ENCODE measurements at regions not wholly inside any gene's neighbourhood (a gene's known extent, or its start where the extent isn't known, plus 50 kb on each side); places are given as distances from the start of the nearest gene placed in this dataset.

DNA sequence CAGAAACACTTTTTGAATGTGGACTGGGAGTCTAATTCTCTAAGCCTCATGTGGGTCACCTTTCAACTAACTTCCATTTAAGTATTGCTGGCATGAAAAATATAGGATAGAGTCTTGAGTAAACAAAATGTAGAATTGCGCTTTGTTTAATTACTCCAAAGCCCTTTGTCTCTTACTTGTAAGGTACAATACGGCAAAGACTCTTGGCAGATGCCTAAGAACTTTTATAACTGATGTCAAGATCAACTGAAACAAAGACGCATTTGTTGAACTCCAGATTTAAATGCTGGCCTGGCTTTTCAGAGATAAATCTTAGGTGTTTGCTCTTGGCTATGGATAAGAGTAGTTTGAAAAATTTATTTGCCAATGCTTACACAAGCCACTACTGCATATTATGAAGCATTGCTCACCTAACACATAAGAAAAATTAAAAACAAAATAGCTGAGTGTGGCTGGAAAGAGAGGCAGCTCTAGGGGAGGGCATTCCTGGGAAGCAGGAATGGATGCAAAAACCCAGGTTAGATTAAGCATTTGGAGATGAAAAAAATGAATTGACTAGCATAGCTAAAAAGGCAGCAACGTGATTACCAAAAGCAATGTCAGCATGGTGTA is 107.3 kb upstream of the STARD13 start:
- Histone ChIP-seq H3K4me1 (no peaks in the 10 kb centered on the region), H3K27me3 (no peaks in the 10 kb centered on the region), H3K36me3 (no peaks in the 10 kb centered on the region), H3K4me3 (no peak overlapping the region), H3K9me3 (no peaks in the 10 kb centered on the region), H3K27ac (no peak overlapping the region)
- no peak for TF ChIP-seq POLR2A (IDR thresholded peaks at IDR 0.05)
- TF ChIP-seq, protein P1, sequence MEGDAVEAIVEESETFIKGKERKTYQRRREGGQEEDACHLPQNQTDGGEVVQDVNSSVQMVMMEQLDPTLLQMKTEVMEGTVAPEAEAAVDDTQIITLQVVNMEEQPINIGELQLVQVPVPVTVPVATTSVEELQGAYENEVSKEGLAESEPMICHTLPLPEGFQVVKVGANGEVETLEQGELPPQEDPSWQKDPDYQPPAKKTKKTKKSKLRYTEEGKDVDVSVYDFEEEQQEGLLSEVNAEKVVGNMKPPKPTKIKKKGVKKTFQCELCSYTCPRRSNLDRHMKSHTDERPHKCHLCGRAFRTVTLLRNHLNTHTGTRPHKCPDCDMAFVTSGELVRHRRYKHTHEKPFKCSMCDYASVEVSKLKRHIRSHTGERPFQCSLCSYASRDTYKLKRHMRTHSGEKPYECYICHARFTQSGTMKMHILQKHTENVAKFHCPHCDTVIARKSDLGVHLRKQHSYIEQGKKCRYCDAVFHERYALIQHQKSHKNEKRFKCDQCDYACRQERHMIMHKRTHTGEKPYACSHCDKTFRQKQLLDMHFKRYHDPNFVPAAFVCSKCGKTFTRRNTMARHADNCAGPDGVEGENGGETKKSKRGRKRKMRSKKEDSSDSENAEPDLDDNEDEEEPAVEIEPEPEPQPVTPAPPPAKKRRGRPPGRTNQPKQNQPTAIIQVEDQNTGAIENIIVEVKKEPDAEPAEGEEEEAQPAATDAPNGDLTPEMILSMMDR (IDR thresholded peaks at IDR 0.05): no peak
- no peak for TF ChIP-seq POLR2AphosphoS5 (IDR thresholded peaks at IDR 0.05)
- TF ChIP-seq EP300 (IDR thresholded peaks at IDR 0.05): no peak
- no peak for DNase-seq (ENCODE audit: low spot score in 2 of 2)
- WGBS: 63% methylated on average over 4 of the region's 4 CpGs

DNA sequence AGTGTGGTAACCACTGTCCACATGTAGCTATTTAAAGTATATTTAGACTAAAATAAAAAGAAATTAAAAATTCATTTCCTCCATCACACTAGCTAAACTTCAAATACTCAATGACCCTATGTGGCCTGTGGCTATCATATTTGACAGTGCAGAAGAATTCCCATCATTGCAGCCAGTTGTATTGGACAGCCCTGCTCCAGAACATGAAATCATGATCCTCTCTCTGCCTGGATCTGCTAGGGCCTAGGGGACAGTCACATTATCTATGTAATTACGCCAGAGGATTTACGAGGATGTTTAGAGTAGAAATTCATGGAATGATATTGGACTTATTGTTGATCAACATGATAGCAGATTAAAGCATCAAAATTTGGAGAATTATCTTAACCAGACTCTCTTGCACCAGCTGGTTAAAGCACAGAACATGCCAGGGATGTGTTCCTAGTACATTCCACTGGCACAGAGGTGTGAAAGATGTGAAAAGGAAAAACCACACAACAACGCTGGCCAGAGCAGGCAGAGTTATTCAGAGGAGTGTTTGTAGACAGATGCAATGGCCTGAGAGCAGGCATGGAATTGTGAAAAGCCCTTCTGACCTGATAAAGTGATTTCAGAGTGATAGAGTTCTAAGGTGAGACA is 108.9 kb upstream of the STARD13 start:
- no peaks in the 10 kb centered on the region for H3K36me3 ChIP-seq
- no peaks in the 10 kb centered on the region for H3K4me1 ChIP-seq
- TF ChIP-seq EP300 (IDR thresholded peaks at IDR 0.05) (no peak), POLR2AphosphoS5 (IDR thresholded peaks at IDR 0.05) (no peak), POLR2A (IDR thresholded peaks at IDR 0.05) (no peak)
- TF ChIP-seq, protein P1 (IDR thresholded peaks at IDR 0.05): no peak
- no peaks in the 10 kb centered on the region for H3K27me3 ChIP-seq
- WGBS: 81% methylated on average over 3 of the region's 3 CpGs
- no peak overlapping the region for H3K27ac ChIP-seq
- no peak overlapping the region for H3K4me3 ChIP-seq
- no peak for DNase-seq (ENCODE audit: low spot score in 2 of 2)
- H3K9me3 ChIP-seq: no peaks in the 10 kb centered on the region

DNA sequence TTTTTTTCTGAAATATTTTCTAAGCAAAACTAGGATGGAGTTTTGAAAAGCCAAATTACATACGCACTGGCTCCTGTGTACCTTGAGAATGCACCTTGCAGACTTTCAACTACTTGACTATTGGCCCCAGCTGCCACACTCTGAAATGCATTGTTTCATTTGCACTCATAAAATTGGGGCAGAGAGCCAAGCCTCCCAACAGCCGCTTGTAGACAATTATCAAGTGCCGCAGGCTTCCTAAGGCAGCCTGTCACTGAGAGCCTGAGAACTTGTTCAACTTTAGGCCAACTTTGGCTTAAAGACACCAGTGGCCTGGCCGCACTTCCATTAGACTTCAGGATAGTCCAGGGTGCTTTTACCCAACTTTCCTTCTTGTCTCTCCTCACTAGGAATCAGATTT is 115.7 kb upstream of the STARD13 start:
- H3K27me3 ChIP-seq: no peaks in the 10 kb centered on the region
- no peaks in the 10 kb centered on the region for H3K9me3 ChIP-seq
- no peak for DNase-seq (ENCODE audit: low spot score in 2 of 2)
- H3K27ac ChIP-seq: no peak overlapping the region
- H3K4me3 ChIP-seq: no peak overlapping the region
- no peaks in the 10 kb centered on the region for H3K36me3 ChIP-seq
- 59% methylated on average over 4 of the region's 4 CpGs for WGBS
- TF ChIP-seq EP300 (IDR thresholded peaks at IDR 0.05) (no peak), POLR2AphosphoS5 (IDR thresholded peaks at IDR 0.05) (no peak), POLR2A (IDR thresholded peaks at IDR 0.05) (no peak)
- TF ChIP-seq, protein P1 (IDR thresholded peaks at IDR 0.05): no peak
- no peaks in the 10 kb centered on the region for H3K4me1 ChIP-seq

DNA sequence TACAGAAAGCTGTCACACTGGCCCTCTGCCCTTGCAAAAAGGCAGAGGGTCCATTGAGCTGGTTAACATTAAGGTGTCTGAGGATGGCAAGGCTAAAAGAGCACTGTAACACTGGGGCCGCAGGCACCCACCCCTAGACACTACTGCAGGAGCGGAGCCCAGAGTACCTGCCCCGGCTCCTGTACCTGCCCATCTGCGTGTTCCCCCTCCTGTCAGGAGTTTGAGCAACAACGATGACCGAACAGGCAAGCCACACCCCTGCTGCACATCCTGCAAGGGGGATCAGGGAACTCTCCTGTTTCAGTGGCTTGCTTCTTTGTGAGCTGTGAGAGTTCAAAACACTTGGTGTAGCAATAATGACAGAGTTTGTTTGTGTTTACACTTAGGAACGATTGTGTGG is 117.4 kb upstream of the STARD13 start:
- no peak overlapping the region for H3K27ac ChIP-seq
- no peaks in the 10 kb centered on the region for H3K9me3 ChIP-seq
- TF ChIP-seq POLR2AphosphoS5 (IDR thresholded peaks at IDR 0.05) (no peak), EP300 (IDR thresholded peaks at IDR 0.05) (no peak), POLR2A (IDR thresholded peaks at IDR 0.05) (no peak)
- TF ChIP-seq, protein P1 (IDR thresholded peaks at IDR 0.05): no peak
- H3K27me3 ChIP-seq: no peaks in the 10 kb centered on the region
- no peak overlapping the region for H3K4me3 ChIP-seq
- no peak for DNase-seq (ENCODE audit: low spot score in 2 of 2)
- no peaks in the 10 kb centered on the region for H3K36me3 ChIP-seq
- no peaks in the 10 kb centered on the region for H3K4me1 ChIP-seq
- WGBS: 90% methylated on average over 5 of the region's 7 CpGs

DNA sequence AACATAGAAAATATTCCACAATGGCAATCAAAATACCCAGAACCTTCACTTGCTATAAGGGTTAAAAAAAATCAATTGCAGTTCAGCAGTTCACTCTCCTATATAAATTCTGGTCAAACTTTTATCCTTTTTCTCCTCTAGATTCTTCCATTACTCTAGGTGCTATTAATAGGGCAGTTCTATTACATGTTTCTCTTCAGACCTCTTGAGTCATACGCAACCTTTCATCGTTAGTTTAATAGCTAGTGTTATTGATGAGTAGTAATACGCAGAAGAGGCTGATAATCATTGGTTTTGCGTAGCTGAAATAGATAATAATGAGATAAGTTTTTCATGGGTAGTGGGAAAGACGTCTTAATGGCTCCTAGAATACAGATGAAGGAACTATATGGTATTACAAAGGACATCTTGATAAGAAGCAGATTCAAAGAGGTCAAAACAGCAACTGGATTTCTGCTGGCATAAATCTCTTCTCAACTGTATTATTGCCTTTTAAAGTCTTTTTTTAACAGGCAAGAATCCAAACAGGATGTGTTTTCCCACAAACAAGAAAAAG is 118.3 kb upstream of the STARD13 start:
- 80% methylated on average over 5 of the region's 5 CpGs for WGBS
- no peaks in the 10 kb centered on the region for H3K27me3 ChIP-seq
- TF ChIP-seq POLR2AphosphoS5 (IDR thresholded peaks at IDR 0.05) (no peak), EP300 (IDR thresholded peaks at IDR 0.05) (no peak), POLR2A (IDR thresholded peaks at IDR 0.05) (no peak)
- TF ChIP-seq, protein P1 (IDR thresholded peaks at IDR 0.05): no peak

More for the DNA sequence above, 118.3 kb upstream of the STARD13 start:
- Histone ChIP-seq H3K4me3 (no peak overlapping the region), H3K9me3 (no peaks in the 10 kb centered on the region), H3K27ac (no peak overlapping the region), H3K36me3 (no peaks in the 10 kb centered on the region), H3K4me1 (no peaks in the 10 kb centered on the region)
- no peak for DNase-seq (ENCODE audit: low spot score in 2 of 2)
